GM21367 (cell line): ENCODE measurements at regions not wholly inside any gene's neighbourhood (a gene's known extent, or its start where the extent isn't known, plus 50 kb on each side); places are given as distances from the start of the nearest gene placed in this dataset.
"Not testable (repeated sequence)": the region's sequence is repeated elsewhere in the genome, so short reads cannot be mapped to it uniquely, and the experiment has no call there.

Source experiments
- ATAC-seq: cut with Tn5 transposase; IDR thresholded peaks from one replicate; pipeline ENCODE4 v1.9.1; 2021; ENCODE audit not compliant: unreplicated experiment

- ATAC-seq: no peak
Measured at GRCh38 chr11:22454461-22455090, 116.4 kb downstream of the SLC17A6 start.

- no peak for ATAC-seq
Measured at GRCh38 chr11:22449441-22449840, 111.3 kb downstream of the SLC17A6 start.

- no peak for ATAC-seq
Measured at GRCh38 chr11:22444076-22444475, 105.9 kb downstream of the SLC17A6 start.

- ATAC-seq: no peak
Measured at GRCh38 chr11:22441831-22442230, 103.7 kb downstream of the SLC17A6 start.

GRCh38 chr11:22435582-22435981 is 97.4 kb downstream of the SLC17A6 start:
- ATAC-seq: not testable (repeated sequence)

- no peak for ATAC-seq
Measured at GRCh38 chr11:22433517-22433916, 95.3 kb downstream of the SLC17A6 start.

- no peak for ATAC-seq
Measured at GRCh38 chr11:22433094-22433455, 94.9 kb downstream of the SLC17A6 start.

GRCh38 chr11:22432291-22433093 is 94.3 kb downstream of the SLC17A6 start:
- ATAC-seq: no peak

GRCh38 chr11:22431106-22431505 is 92.9 kb downstream of the SLC17A6 start:
- no peak for ATAC-seq

- no peak for ATAC-seq
Measured at GRCh38 chr11:22430639-22431038, 92.5 kb downstream of the SLC17A6 start.

- ATAC-seq: no peak
Measured at GRCh38 chr11:22430141-22430541, 92.0 kb downstream of the SLC17A6 start.
